GM10847 (cell line): ENCODE measurements at regions not wholly inside any gene's neighbourhood (a gene's known extent, or its start where the extent isn't known, plus 50 kb on each side); places are given as distances from the start of the nearest gene placed in this dataset.

Source experiments
- POLR2A ChIP-seq: IDR thresholded peaks from 2 replicates; pipeline ENCODE4 v1.6.1; 2011; ENCODE audit not compliant: insufficient read length; ENCODE audit errors: extremely low read depth

GRCh38 chr12:90090929-90091651, 382.5 kb upstream of the ATP2B1 start:
- no peak for TF ChIP-seq POLR2A

DNA sequence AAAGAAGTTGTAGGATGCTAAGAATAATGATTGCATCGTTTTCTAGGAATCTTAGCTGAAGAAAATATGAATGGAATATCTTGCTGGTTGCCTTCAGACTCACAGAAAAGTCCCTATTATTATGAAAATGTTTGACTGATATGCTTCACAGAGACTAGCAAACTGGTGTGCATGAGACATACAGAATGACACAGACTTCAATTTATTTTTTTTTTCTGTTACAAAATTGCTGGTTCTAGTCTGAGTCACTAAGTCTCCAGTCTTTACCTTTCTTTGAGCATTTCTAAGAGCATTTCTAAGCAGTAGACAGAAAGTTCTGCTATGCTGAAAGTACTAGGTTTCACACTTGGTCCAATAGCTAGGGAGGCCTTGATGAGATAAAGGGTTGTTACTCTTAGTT, 377.6 kb upstream of the ATP2B1 start:
- no peak for TF ChIP-seq POLR2A

DNA sequence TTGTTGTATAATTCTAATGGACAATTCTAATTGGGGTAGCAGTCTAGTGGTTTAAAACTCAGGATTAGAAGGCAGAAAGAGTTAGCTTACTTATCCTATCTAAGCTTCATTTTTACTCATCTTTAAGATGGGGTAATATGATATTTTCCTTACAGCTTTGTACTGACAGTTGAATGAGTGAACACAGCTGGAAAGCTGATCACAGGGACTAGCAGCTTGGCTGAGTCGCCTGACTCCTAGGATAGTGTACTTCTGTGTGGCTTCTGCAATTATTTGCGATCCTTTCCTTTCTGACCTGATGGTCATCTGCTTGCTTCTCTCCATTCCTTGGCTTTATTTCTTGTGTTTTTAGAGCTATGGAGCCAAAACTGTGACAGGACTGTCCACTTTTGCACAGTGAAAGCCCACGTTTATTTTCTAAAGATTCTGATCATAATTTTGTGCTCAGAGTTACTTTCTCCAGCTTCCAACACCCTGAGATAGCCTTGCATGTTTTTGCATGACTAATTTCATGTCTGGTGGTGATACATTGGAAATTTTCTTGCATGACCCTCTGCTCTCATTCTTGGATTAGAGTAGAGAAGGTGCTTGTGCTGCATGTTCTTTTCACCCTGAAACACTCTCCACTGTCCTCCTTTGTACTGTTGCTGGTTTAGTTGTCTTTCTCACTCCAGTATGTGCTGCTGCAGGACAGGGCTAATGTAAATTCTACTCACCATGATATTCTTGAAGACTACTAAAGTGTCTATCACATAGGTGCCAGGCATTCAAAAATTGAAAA, 377.0 kb upstream of the ATP2B1 start:
- no peak for TF ChIP-seq POLR2A

GRCh38 chr12:90084018-90084417, 375.4 kb upstream of the ATP2B1 start:
- no peak for TF ChIP-seq POLR2A

GRCh38 chr12:90080616-90081015, 372.0 kb upstream of the ATP2B1 start:
- no peak for TF ChIP-seq POLR2A

DNA sequence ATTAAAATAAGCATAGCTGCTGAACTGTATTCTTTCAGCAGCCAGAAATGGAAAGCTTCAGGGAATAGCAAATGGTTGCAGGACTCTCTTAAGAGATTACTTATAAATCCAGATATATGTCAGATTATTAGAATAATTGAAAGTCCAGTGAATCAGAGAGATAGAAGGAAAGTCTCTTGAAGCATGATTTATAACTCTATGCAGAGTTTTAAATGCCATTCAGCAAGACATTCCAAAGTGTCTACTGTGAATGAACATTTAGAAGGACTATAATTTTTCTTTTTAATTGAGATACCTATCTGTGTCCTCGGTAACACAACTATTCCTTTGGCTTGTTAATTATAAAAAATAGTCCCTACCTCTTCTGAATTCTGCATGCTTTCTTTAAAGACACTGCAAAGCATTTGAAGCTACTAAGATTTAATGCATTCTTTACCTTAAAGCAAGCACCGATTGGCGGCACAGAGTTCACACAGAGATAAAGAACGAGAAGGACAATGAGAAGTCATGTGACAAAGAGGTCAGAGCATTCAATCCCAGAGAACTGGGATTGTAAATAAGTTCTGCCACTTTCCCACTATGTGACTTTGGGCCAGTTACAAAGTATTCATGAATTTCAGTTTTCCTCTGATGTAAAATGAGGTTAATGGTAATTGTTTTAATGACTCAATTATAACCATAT, 371.0 kb upstream of the ATP2B1 start:
- no peak for TF ChIP-seq POLR2A

- TF ChIP-seq POLR2A: no peak
Measured at GRCh38 chr12:90078344-90078743, 369.7 kb upstream of the ATP2B1 start.

- no peak for TF ChIP-seq POLR2A
Measured at GRCh38 chr12:90077756-90078155, 369.1 kb upstream of the ATP2B1 start.

DNA sequence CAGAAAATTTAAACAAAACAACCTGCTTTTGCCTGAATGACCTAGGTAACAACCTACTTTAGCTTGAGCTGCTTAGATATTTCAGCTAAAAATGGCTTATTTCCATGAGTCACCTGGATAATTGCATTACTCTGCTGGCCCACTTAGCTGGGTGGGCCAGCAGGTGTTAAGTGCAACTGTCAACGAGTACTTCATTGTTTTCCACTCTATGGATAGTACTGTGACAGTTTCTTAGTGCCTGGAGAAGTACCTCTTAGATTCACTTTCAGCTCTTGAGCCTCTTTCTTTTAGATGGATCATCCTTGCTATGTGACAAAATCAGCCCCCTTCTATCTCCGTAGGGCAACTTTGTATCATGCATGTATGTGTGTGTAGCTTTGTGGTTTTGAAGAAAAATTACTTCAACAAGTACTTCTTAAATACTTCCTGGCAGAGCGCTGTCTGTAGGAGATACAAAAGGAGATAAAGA, 368.2 kb upstream of the ATP2B1 start:
- TF ChIP-seq POLR2A: no peak

DNA sequence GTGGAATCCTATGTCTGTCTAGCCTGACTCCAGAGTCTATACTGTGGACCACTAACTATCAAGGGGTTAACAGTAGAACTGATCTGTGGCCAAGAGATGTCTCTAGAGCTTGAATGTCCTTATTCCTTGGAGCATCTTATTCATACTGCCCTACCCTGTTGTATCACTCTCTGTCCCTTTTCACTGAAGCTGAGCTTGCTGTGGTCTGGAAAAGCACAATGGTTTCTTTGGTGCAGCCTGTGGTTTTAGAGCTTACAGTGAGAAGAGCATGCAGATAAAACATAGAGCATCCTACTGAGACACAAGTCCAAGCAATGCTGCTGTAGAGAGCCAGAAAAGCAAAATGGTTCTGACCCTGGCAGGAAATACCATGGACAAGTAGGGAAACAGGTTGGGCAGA, 367.0 kb upstream of the ATP2B1 start:
- no peak for TF ChIP-seq POLR2A

DNA sequence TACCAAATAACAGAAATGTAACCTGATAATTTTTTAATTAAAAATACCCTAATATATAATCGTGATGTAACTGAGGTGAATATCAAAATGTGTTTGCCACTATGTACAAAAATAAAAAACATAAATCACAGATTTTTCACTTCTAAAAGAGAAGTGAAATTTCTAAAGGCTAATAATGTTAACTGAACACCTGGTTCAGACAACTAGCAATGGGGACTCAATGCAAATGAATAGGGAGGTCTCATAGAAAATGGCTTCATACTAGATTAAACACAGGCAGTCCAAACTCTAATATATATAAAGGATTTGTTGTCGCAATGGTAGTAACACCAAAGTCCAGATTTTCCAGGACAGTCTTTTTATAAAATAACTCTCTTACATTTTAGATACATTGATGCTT, 365.4 kb upstream of the ATP2B1 start:
- TF ChIP-seq POLR2A: no peak

GRCh38 chr12:90071996-90072395, 363.4 kb upstream of the ATP2B1 start:
- TF ChIP-seq POLR2A: no peak

DNA sequence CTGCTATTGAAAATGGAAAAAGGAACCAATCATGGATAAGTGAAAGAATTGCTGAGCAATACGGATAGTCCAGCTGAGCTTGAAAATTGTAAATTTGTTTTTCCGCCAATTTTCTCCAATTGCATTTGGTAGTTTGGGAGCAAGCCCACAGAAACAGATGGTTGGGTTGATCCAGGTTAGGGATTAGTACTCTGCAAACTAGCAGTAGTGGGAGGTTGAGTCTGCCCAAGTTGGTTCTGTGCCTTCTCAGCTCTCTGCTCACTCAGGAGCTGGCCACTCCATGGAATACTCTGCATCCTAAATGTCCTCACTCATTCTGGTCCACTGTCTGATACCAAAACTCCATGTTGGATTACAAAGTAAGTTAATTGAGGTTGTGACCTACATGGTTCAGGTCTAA, 361.1 kb upstream of the ATP2B1 start:
- no peak for TF ChIP-seq POLR2A

- TF ChIP-seq POLR2A: no peak
Measured at GRCh38 chr12:90067791-90068190, 359.2 kb upstream of the ATP2B1 start.

DNA sequence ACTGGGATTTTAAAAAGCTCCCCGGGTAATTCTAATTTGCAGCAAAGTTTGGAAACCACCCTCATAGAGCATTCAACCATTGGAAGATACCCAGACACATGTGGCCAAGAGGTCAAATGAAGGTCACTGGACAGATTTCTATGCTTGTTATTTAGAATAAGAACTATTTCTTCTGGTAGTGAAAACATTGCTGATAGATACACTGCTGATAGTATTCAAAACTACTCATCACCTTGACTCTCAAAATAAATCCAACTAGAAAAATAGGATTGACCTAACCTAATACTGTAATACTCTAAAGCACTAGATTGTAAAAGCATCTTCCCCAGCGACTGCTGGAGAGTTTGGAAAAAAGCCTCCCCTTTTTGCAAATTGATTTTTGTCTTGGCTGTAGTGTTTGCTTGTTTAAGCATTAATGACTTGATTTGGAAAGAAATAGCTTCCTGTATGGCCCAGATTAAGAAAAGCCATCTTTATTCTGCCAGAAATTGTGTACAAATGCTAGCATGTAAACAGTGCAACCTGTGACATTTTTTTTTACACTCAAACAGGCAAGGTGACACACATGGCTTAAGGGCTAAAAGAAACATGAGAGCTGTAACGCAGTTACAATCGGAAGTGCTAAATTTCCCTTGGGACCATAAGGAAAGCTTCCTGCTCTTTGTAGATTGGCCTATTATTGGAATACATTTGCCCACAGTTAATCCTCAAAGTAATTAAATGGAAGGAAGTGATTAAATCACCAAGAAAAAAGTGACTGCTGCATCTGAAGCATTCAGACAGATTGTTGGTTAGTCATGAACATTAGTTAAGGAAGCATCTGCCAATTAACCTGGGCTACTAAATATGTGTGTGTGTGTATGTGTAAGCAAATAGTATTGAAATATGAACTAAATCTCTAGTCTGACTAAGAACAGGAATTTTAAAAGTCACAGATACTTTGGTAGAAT, 356.5 kb upstream of the ATP2B1 start:
- no peak for TF ChIP-seq POLR2A
